Mesodermal cell (in vitro differentiated cells): ENCODE measurements at regions not wholly inside any gene's neighbourhood (a gene's known extent, or its start where the extent isn't known, plus 50 kb on each side); places are given as distances from the start of the nearest gene placed in this dataset.

ENCODE experiments used
- H3K27ac ChIP-seq: 2 replicates; pipeline ENCODE4 v1.7.0; 2013; ENCODE audit warnings: mild to moderate bottlenecking, low read depth, low read length, moderate library complexity; ENCODE audit not compliant: severe bottlenecking
- H3K36me3 ChIP-seq: 2 replicates; pipeline ENCODE4 v1.7.1; 2013; ENCODE audit warnings: mild to moderate bottlenecking, low read length, moderate library complexity; ENCODE audit not compliant: control insufficient read depth, insufficient read depth
- H3K4me1 ChIP-seq: one replicate; pipeline ENCODE4 v1.7.1; 2013; ENCODE audit warnings: mild to moderate bottlenecking, low read length; ENCODE audit not compliant: insufficient read depth, control insufficient read depth, poor library complexity, severe bottlenecking
- H3K4me3 ChIP-seq: 2 replicates; pipeline ENCODE4 v1.7.0; 2013; ENCODE audit warnings: low read length, control low read depth, mild to moderate bottlenecking; ENCODE audit not compliant: insufficient read depth, poor library complexity, severe bottlenecking; ENCODE audit errors: extremely low read depth
- H3K9me3 ChIP-seq: 2 replicates; pipeline ENCODE4 v1.7.1; 2013; ENCODE audit warnings: mild to moderate bottlenecking, low read length, moderate library complexity; ENCODE audit not compliant: control insufficient read depth
- WGBS, 2 experiments: methylation state at CpG; one replicate each; pipeline ENCODE4 v1.1.5; 2013; ENCODE audit warnings: missing lambda C conversion rate in 2 of 2; ENCODE audit not compliant: insufficient coverage in 2 of 2; 5-methylcytosine and 5-hydroxymethylcytosine counted together

DNA sequence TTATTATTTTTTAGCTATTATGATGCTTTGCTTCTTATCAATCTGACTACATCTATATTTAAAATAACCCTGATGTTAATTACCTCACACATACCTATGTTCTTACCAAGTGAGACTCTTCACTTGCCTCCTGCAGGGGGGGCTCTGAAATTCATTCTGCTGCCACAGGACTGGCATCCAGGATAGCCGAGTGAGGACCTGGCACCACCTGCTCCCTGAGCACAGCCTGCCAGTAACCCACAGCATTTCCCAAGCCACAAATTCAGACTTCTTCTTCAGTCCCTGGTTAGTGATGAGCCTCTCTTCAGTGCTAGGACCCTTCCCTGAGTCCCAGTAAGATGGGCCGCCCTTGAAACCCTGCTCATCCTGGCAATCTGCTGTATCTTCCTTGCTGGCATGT, 296.5 kb upstream of the PLXNA2 start:
- no peaks in the 10 kb centered on the region for H3K36me3 ChIP-seq
- H3K4me3 ChIP-seq: no peak overlapping the region
- WGBS, 2 experiments: 83 to 100% methylated on average over 1 to 2 of the region's 2 CpGs
- H3K4me1 ChIP-seq: peaks cover 19% of the 10 kb centered on the region
- H3K9me3 ChIP-seq: no peaks in the 10 kb centered on the region
- H3K27ac ChIP-seq: no peak overlapping the region

DNA sequence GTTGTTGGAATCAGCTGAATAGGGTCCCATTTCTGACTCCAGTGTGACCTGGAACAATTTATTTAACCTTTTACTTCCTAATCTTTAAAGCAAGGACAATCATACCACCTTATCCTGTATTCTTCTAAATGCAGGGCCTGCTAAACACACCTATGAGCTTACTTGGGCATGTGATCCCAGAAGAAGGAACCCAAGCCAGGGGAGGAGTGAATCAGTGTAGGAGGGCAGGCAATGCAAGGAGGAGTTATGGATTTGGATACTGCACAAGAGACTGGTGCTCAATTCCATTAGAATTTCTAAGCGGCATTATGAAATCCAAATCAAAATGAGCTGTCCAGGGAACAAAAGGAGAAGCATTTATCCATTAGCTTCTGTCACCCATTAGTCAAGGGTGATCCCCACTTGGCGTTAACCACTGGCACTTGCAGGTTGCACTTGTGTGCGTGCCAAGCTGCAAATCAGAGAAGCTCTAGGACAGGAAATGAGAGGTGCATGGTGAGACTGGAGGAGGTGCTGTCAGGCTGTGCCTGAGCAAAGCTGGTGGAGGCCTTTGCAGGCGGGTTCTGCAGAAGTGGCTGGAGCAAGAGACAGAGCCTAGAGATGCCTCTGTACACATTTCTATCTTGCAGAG, 297.2 kb upstream of the PLXNA2 start:
- H3K36me3 ChIP-seq: no peaks in the 10 kb centered on the region
- H3K27ac ChIP-seq: no peak overlapping the region
- peaks cover 12% of the 10 kb centered on the region for H3K4me1 ChIP-seq
- H3K9me3 ChIP-seq: no peaks in the 10 kb centered on the region
- H3K4me3 ChIP-seq: no peak overlapping the region
- 93 to 100% methylated on average over 3 to 4 of the region's 4 CpGs for WGBS, 2 experiments

DNA sequence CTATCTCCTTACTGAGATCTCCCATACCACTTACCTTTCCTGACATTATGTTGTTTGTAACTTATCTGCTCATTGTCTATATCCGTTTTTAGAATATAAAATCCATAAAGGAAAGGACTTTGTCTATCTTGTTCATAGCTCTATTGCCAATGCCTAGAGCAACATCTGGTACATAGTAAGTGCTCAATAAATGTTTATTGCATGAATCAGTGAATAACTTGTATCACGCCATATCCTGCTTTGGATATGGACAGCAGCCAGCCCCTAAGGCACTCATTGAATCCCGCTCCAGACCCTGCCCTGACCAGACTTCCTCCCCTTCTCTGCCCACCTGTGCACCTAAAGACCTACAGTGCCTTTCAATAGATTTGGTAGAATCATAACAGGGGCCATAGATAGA, 298.1 kb upstream of the PLXNA2 start:
- H3K36me3 ChIP-seq: no peaks in the 10 kb centered on the region
- H3K9me3 ChIP-seq: no peaks in the 10 kb centered on the region
- H3K4me1 ChIP-seq: peaks cover 3% of the 10 kb centered on the region
- no peak overlapping the region for H3K27ac ChIP-seq
- no peak overlapping the region for H3K4me3 ChIP-seq
- WGBS, 2 experiments: 100% methylated on average over 1 to 3 of the region's 3 CpGs

DNA sequence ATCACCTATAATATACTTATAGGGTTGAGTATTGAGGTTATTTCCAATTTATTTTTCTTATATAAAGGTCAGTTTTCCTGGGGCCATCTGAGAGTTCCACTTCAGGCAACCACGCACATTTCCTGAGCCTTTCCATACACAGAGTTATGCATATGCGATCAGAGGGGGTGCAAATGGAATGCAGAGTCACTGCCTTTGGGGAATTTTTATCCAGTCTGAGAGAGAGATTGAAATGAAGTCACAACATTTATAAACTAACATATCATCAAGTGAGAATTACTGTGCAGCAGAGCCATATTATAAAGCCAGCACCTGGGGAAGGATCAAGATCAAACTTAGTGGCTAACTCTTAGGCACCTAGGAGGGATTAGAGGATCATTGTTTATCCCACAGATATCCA, 299.9 kb upstream of the PLXNA2 start:
- Histone ChIP-seq H3K9me3 (no peaks in the 10 kb centered on the region), H3K4me1 (no peaks in the 10 kb centered on the region), H3K36me3 (no peaks in the 10 kb centered on the region), H3K4me3 (no peak overlapping the region), H3K27ac (no peak overlapping the region)
- no CpG with 5 or more reads among the region's 2 CpGs for WGBS, 2 experiments

DNA sequence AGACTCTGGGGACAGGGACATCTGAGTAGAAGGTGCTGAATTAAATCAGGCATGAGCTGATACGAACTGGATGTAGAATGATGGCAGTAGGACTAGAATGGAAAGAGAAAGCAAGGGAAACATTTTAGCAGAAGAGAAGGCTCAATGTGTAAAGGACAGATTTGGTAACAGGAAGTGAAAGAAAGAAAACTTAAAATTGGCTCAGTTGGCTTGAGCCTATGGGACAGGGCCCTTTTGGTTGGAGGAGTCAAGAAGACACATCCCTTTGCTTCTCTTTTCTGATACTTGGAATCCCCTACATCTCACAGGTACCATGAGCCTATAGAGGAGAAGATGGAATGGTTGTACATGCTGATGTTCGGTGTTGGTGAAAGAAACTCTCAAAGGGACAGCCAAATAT, 300.6 kb upstream of the PLXNA2 start:
- H3K4me1 ChIP-seq: no peaks in the 10 kb centered on the region
- no peak overlapping the region for H3K4me3 ChIP-seq
- no peaks in the 10 kb centered on the region for H3K36me3 ChIP-seq
- 88 to 100% methylated on average over 1 of the region's 2 CpGs for WGBS, 2 experiments
- H3K27ac ChIP-seq: no peak overlapping the region
- H3K9me3 ChIP-seq: no peaks in the 10 kb centered on the region

DNA sequence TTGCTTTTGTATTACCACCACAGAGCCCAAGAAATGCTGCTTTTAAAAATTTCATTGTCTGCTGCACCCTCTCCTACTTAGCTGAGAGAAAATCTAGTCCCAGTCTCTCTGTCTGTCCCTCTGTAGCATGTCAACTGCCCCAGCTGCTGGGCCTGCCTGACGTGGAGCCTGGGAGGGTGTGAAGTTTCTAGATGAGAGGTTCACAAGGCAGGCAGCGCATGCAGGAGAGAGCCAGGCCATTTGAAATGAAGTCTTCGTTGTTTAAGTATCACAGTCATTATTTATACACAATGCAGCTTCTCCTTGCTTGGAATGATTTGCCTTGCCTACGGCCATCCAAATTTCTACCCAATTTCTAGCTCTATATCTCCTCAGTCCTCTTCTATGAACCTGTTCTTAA, 306.8 kb upstream of the PLXNA2 start:
- WGBS, 2 experiments: 89 to 97% methylated on average over 2 to 3 of the region's 4 CpGs
- no peak overlapping the region for H3K27ac ChIP-seq
- no peaks in the 10 kb centered on the region for H3K4me1 ChIP-seq
- H3K36me3 ChIP-seq: no peaks in the 10 kb centered on the region
- no peak overlapping the region for H3K4me3 ChIP-seq
- no peaks in the 10 kb centered on the region for H3K9me3 ChIP-seq

DNA sequence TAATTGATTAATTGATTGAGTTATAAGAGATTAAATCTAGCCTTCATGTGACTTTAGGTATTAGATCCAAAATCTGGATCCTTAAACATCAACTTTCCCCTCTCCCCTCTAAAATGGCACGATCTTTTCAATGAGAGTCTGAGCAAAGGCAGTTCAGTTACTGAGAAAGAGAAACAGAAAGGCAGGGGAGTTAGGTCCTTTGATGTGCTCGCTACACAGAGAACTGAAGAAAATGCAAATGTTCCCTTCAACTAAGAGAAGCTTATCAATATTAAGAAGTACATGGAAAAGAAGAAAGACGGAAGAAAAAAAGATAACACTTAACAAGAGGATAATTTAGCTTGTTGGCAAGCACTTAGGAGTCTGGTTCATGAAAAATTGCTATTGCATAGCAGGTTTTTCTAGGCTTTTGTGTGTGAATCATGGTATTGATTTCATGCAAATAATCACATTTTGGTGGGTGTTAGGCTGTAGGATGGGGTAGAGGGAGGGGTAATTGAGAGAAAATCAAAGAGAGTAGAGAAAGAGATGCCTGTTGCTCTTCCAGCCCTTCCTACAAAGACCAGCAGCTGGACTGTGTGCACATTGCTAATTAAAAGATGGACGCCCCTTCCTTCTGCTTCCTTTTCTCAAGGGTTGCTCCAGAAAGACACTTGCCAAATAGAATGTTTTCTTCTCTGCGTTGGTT, 307.6 kb upstream of the PLXNA2 start:
- Histone ChIP-seq H3K4me1 (no peaks in the 10 kb centered on the region), H3K27ac (no peak overlapping the region), H3K36me3 (no peaks in the 10 kb centered on the region), H3K9me3 (no peaks in the 10 kb centered on the region), H3K4me3 (no peak overlapping the region)
- WGBS, 2 experiments: 92 to 100% methylated on average over 2 of the region's 5 CpGs

DNA sequence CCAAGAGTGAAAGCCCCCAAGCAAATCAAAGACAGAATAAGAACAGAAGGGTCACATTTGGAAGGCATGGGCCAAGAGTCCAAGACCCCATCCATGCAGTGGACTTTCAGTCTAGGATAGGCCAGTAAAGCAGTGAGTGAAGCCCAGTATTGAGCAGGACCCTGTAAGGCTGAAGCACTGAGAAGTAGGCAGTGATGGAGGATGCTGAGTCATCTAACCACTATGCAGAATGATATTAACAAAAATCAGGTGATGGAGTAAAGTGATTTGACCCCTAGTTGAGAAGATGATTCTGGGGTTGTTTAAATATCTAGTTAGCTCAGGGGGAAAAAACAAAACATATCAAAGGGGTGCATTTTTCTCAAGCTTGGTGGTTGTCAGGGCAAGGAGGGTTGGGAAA, 308.7 kb upstream of the PLXNA2 start:
- Histone ChIP-seq H3K4me1 (no peaks in the 10 kb centered on the region), H3K4me3 (no peak overlapping the region), H3K36me3 (no peaks in the 10 kb centered on the region), H3K9me3 (no peaks in the 10 kb centered on the region), H3K27ac (no peak overlapping the region)

DNA sequence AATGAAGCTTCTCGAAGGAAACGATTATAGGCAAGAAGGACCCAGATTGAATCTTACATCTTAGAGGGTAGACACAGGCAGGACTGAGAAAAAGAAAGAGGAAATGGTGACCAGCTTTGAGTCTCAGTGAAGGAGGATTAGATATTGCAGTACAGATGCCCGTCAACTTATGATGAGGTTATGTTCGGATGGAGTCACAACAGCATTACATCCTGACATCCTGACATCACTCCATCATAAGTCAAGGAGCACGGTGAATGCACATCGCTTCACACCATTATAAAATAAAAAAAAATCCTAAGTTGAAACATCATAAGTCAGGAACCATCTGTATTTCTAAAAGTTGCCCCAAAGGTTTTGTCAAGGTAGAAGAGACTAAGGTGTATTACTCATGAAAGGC, 312.3 kb upstream of the PLXNA2 start:
- WGBS, 2 experiments: 91 to 95% methylated on average over 2 to 3 of the region's 6 CpGs
- no peak overlapping the region for H3K27ac ChIP-seq

DNA sequence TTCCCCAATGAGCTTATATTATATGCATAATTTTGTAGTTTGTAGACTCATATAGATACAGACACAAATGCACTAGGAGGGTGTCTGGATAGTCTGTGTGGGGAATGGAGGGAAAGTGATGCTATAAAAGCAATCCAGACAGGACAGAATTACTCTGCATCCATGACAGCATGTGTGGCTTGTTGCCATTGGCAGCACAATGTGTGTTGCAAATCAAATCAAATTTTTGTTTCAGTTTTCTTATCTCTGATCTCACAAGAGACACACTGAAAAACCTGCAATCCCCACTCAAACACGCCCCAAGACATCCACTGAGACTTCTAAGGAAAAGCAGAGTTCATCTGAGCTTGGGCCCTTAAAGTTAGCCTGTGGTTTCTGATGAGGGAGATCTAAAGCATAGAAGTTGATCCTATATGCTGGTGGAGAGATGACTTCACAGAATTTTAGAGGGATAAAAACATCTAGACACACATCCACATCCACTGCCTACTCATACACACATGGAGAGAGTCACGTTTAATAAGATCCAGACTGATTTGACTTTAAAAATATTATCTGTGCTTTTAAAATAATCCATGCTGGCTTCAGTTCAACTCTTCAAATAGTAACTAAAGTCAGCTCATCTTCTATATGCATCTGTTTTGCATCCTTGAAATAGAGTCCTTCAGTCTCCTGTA, 313.0 kb upstream of the PLXNA2 start:
- no peaks in the 10 kb centered on the region for H3K4me1 ChIP-seq

More for the DNA sequence above, 312.3 kb upstream of the PLXNA2 start:
- Histone ChIP-seq H3K4me1 (no peaks in the 10 kb centered on the region), H3K9me3 (no peaks in the 10 kb centered on the region), H3K36me3 (no peaks in the 10 kb centered on the region), H3K4me3 (no peak overlapping the region)

DNA sequence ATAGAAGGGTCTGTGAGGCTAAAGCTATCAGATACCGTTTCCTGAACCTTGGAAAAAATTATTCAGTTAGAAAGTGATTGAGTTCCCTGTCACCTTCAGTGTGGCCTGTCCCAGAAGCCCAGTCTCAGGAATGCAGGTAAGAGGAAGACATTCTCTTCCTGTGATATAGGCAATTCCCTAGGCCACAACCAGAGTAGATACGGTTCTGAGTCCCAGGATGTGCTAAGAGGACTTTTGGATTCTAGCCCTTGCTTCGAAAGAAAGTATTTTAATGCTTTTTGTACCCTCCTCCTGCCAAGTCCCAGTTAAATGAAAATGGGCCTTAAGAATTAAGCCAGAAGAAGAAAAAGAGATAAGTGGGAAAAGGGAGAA, 313.5 kb upstream of the PLXNA2 start:
- Histone ChIP-seq H3K4me3 (no peak overlapping the region), H3K27ac (no peak overlapping the region), H3K4me1 (no peaks in the 10 kb centered on the region), H3K9me3 (no peaks in the 10 kb centered on the region), H3K36me3 (no peaks in the 10 kb centered on the region)
- WGBS, 2 experiments: 86 to 94% methylated on average over 2 of the region's 3 CpGs

More for the DNA sequence above, 313.0 kb upstream of the PLXNA2 start:
- Histone ChIP-seq H3K4me3 (no peak overlapping the region), H3K9me3 (no peaks in the 10 kb centered on the region), H3K27ac (no peak overlapping the region), H3K36me3 (no peaks in the 10 kb centered on the region)
- 100% methylated on average over 1 of the region's 2 CpGs; no CpG with 5 or more reads in 1 of the 2 experiments for WGBS, 2 experiments
